ENCODE measurements at regions not wholly inside any gene's neighbourhood (a gene's known extent, or its start where the extent isn't known, plus 50 kb on each side); places are given as distances from the start of the nearest gene placed in this dataset.

DNA sequence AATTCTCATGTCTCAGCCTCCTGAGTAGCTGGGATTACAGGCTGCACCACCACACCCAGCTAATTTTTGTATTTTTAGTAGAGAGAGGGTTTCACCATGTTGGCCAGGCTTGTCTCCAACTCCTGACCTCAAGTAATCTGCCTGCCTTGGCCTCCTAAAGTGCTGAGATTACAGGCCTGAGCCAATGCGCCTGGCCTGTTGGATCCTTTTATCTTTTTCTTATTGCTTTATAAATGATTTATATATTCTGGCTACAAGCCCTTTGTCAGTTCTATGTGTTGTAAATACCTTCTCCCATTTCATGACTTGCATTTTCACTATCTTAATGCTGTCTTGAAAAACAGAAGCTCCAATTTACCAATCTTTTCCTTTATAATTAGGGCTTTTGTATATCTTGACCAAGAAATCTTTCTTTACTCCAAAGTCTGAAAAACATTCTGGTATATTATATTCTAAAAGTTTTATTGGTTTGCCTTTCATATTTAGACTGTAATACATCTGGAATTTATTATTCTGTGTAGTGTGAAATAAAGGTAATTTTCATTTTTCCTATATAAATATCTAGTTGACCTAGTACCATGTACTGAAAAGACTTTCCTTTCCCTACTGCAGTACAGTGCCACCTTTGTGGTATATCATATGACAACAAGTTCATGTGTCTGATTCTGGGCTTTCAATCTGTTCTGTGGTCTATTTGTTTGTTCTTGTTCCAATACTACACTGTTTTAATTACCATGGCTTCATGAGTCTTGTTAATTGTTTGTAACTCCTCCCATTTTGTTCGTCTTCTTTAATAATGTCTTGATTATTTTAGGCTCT lies 52.9 kb upstream of the RNU6-1 start:
- DNase-seq, result no peak

DNA sequence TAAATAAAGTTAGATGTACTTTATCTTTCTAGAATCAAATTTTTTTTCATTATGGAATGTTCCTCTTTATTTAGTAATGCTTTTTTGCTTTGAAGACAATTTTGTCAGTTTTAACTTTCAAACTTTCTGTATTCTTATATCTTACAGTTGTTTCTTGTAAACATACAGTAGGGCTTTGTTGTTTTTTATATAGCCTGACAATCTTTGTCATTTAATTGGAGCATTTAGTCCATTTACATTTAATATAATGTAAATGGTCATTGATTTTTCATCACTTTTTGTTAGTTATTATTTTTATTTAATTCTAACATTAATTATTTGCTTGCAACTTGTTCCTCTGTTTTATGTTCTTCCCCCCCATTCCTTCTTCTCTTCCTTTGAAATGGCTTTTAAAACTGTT lies 55.4 kb upstream of the RNU6-1 start:
- no peak for DNase-seq

DNA sequence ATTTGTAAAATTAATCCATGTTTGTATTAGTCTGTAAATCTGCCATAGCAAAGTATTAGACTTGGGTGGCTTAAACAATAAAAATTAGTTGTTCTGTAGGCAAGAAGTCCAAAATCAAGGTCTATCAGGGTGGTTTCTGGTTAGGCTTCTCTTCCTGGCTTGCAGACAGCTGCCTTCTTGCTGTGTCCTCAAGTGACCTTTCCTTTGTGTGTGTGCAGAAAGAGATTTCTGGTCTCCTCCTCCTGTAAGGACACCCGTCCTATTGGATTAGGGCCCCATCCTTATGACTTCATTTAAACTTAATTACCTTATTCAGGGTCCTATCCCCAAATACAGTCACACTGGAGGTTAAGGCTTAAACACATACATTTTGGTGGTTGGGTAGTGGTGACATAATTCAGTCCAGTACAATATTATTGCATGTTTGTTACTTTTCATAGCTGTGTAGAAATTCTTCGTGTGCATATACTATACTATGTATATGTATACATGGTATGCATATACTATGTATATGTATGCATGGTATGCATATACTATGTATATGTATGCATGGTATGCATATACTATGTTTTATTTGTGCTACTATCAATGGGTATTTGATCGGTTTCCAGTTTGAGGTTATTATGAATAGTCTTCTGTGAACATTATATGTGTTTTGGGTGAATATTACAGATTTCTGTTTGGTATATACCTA lies 57.9 kb upstream of the RNU6-1 start:
- DNase-seq, result no peak

GRCh38 chr15:67899596-67900283 lies 59.9 kb upstream of the RNU6-1 start:
- DNase-seq, result no peak

GRCh38 chr15:67900621-67901147 lies 60.8 kb upstream of the RNU6-1 start:
- DNase-seq, result no peak

GRCh38 chr15:67901922-67902321 lies 62.1 kb upstream of the RNU6-1 start:
- DNase-seq, result no peak

DNA sequence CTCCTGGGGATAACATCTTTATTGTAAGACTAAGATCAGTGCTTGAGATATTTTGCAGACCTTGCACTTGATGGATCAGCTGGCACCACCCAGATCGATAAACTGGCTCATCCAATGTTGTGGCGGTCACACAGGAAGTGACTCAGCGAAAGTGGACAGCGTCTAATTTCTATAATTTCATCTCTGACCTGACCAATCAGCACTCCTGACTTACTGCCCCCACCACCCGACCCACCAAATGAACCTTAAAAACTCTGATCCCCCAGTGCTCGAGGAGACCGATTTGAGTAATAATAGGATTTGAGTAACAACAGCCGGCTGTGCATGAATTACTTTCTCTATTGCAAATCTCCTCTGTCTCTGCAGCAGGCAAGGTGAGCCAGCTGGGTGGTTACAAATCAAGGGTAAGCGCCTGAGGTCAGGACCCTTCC lies 62.7 kb upstream of the RNU6-1 start:
- no peak for DNase-seq

DNA sequence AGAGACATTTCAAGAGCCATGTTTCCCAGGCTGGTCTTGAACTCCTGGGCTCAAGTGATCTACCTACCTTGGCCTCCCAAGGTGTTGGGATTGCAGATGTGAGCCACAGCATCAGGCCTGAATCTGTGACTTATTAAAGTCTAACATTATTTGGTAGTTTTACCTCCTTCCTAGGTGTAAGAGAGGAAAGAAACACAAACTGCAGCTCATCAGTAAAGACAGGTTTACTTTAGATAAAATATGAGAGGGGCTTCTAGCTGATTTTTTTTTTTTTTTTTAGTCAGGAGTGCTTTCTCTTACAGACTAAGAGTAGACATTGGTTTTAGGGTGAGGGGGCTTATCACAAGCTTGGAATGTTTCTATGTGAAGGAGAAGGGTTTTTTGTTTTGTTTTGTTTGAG lies 63.9 kb upstream of the RNU6-1 start:
- DNase-seq, result no peak

- DNase-seq, result no peak
Measured at GRCh38 chr15:67905628-67906027, 65.8 kb upstream of the RNU6-1 start.

DNA sequence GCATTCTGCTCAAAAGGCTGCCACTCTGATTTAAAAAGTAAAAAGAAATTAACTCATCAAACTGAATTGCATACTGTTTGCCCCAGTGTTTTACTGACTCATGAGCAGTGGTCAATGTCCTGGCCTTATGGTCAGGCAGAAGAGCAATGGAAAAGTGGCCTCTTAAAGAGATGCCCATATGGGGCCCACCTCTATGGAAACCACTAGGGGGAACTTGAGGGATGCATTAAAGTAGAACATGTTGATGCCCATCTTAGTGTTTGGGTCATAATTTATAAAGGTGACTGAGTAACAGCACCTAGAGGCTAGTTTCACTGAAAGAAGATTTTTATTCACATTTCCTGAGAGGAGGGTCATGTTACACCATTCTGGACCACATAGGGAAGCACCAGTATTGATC lies 66.5 kb upstream of the RNU6-1 start:
- DNase-seq, result peak in 2 of 3 donors; percentile 16 to 21

DNA sequence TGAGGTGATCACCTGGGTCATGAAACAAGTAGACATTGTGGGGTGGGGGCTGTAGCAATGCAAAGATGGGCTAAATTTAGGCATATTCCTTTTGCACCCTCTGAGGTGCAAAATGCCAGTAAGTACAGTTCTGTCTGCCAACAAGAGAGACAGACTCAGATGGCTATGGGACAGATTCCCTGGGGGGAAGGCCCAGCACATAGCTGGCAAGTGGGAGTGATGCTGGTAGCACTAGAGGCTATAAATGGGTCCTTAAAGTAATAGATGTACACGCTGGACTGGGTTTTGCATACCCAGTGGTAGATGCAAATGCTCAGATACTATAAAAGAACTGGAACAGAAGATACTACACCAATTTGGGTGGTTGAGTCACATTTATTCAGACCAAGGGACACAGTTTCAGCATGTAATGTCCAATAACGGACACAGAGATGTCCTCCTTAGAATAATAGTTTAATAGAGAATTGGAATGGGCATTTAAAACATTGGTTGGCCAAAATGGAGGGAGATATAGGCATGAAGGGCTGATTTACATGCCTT lies 67.4 kb upstream of the RNU6-1 start:
- no peak for DNase-seq

DNA sequence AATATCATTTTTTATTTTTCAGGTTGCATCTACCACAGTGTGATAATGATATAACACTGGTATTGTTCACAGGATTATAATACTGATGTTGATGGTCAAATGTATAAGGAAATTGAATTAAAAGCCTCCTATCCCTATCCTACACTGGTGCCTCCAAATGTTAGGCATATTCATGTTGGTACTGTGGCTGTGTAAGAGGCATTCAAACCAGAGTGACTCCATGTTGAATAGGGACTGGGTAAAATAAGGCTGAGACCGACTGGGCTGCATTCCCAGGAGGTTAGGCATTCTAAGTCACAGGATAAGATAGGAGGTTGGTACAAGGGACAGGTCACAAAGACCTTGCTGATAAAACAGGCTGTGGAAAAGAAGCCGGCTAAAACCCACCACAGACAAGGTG lies 68.9 kb upstream of the RNU6-1 start:
- DNase-seq, result no peak

DNA sequence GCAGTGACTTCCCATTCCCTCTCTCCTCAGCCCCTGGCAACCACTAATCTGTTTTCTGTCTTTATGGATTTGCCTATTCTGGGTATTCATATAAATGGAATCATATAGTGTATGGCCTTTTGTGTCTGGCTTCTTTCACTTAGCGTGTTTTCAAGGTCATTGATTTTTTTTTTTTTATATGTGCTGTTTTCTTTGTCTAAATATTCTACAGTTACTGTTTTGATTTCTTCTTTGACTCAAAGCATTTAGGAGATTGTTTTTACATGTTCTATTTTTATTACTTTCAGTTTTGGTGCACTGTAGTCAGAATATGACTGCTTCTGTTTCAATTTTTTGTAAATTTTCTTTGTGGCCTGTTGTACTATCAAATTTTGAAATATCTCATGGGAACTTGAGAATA lies 71.9 kb upstream of the RNU6-1 start:
- DNase-seq, result no peak

DNA sequence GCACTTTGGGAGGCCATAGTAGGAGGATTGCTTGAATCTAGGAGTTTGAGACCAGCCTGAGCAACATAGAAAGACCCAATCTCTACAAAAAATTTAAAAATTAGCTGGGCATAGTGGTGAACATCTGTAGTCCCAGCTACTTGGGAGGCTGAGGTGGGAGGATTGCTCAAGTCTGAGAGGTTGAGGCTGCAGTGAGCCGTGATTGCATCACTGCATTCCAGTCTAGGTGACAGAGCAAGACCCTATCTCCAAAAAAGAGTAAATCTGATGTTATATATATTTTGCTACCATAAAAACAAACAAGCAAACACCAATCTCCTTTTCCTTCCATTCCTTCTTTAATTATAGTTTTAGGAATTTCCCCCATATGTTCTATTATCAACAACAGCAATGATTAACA lies 74.2 kb upstream of the RNU6-1 start:
- DNase-seq, result no peak

GRCh38 chr15:67914537-67915460 lies 75.0 kb upstream of the RNU6-1 start:
- no peak for DNase-seq

DNA sequence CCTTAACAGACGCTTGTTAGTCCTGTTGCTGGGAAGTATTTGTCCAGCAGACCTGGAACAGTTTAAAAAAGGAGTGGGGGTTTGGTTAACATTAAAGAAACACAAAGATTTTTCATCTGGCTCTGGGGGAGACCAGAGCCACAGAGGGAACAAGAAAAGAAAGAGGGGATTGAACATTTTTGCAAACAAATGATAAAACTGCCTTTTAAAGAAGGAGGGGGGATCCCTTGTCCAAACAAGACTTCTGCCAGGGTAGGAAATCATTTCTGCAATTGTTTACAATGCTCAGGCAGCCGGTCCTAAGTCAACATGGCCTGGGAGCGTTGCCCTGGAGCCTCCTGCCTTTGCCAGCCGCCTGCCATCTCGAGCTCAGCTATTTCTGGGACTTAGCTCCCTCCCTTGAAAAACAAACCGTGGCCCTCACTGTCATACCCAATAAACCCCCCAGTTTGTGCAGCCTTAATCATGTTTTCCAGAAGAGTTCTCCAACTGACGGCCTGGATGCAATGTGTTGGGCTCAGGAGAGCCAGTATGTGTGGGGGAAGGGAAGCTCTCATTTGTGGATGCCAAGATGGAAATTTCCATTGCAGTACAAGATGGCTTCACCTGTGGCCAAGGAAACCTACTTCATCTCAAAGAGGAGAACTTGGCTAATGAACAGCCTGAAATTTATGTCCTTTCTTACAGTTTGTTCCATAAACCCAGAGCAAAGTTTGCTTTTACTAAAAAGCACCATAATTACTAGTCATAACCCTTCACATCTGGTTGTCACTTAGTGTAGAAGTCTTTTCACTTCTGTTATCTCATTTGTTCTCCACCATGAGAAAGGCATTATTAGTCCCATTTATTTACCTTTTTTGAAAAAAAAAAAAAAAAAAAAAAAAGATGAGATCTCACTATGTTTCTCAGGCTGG lies 75.9 kb upstream of the RNU6-1 start:
- no peak for DNase-seq

DNA sequence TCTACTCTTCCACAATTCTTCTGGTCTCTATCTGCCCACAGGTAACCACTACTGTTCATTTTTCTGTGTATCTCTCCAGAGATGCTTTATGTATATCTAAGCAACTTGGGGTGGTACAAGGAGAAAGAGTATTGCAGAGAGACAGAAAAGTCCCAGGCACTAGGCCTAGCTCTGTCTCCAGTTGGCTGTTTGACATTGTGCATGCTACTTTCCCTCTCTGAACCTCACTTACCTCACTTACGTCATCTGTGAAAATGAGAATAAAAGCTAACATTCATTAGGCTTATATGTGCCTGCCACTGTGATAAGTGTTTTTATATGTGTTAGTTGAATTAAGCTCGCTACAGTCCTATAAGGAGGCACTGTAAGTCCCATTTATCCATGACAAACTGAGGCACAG lies 76.7 kb upstream of the RNU6-1 start:
- no peak for DNase-seq

- no peak for DNase-seq
Measured at GRCh38 chr15:67917037-67917436, 77.2 kb upstream of the RNU6-1 start.

GRCh38 chr15:67917636-67918035 lies 77.8 kb upstream of the RNU6-1 start:
- DNase-seq, result no peak

- no peak for DNase-seq
Measured at GRCh38 chr15:67918205-67918861, 78.5 kb upstream of the RNU6-1 start.

Measured in suppressor macrophage treated with lipopolysaccharide for 1 hour (primary cell).